H9 (cell line): ENCODE measurements at regions not wholly inside any gene's neighbourhood (a gene's known extent, or its start where the extent isn't known, plus 50 kb on each side); places are given as distances from the start of the nearest gene placed in this dataset.

ENCODE experiments used
- DNase-seq: peaks from one replicate; pipeline ENCODE4 v3.0.0-alpha.2; 2017
- H2AFZ ChIP-seq: one replicate; pipeline ENCODE4 v1.6.1; 2013; ENCODE audit warnings: mild to moderate bottlenecking, low read length, control low read depth, moderate library complexity
- H2AK5ac ChIP-seq: 2 replicates; pipeline ENCODE4 v1.6.1; 2013; ENCODE audit warnings: low read length, control low read depth, mixed read lengths; ENCODE audit not compliant: insufficient read length
- H2BK120ac ChIP-seq: one replicate; pipeline ENCODE4 v1.6.1; 2013; ENCODE audit warnings: low read depth, mild to moderate bottlenecking, low read length, control low read depth, inconsistent platforms; ENCODE audit not compliant: poor library complexity, severe bottlenecking
- H2BK12ac ChIP-seq: 2 replicates; pipeline ENCODE4 v1.6.1; 2013; ENCODE audit warnings: low read length, control low read depth, mixed read lengths, low read depth; ENCODE audit not compliant: insufficient read length
- H2BK15ac ChIP-seq: 2 replicates; pipeline ENCODE4 v1.6.1; 2013; ENCODE audit warnings: low read depth, low read length, control low read depth
- H2BK20ac ChIP-seq: one replicate; pipeline ENCODE4 v1.6.1; 2013; ENCODE audit warnings: low read depth, mild to moderate bottlenecking, low read length, control low read depth, inconsistent platforms; ENCODE audit not compliant: poor library complexity, severe bottlenecking
- H2BK5ac ChIP-seq: 2 replicates; pipeline ENCODE4 v1.6.1; 2013; ENCODE audit warnings: low read length, control low read depth, mixed read lengths; ENCODE audit not compliant: insufficient read length
- H3K14ac ChIP-seq: 2 replicates; pipeline ENCODE4 v1.6.1; 2013; ENCODE audit warnings: low read length, control low read depth; ENCODE audit not compliant: insufficient read depth
- H3K18ac ChIP-seq: 2 replicates; pipeline ENCODE4 v1.6.1; 2013; ENCODE audit warnings: low read depth, mild to moderate bottlenecking, mixed read lengths, low read length, control low read depth; ENCODE audit not compliant: insufficient read length
- H3K23ac ChIP-seq: 2 replicates; pipeline ENCODE4 v1.6.1; 2013; ENCODE audit warnings: low read length, control low read depth, mixed read lengths, low read depth; ENCODE audit not compliant: insufficient read length
- H3K23me2 ChIP-seq: 2 replicates; pipeline ENCODE4 v1.6.1; 2013; ENCODE audit warnings: low read depth, mild to moderate bottlenecking, mixed read lengths, low read length, control low read depth; ENCODE audit not compliant: insufficient read length, poor library complexity, severe bottlenecking
- H3K27ac ChIP-seq: 2 replicates; pipeline ENCODE4 v1.5.1; 2013; ENCODE audit warnings: low read length, control low read depth, mixed read lengths, low read depth; ENCODE audit not compliant: insufficient read length
- H3K27me3 ChIP-seq: 2 replicates; pipeline ENCODE4 v1.6.1; 2013; ENCODE audit warnings: low read length, control low read depth, inconsistent platforms; ENCODE audit not compliant: insufficient read depth
- H3K4ac ChIP-seq: 2 replicates; pipeline ENCODE4 v1.6.1; 2013; ENCODE audit warnings: low read depth, mild to moderate bottlenecking, control low read depth, inconsistent platforms, low read length, moderate library complexity
- H3K4me1 ChIP-seq: 2 replicates; pipeline ENCODE4 v1.6.1; 2013; ENCODE audit warnings: low read length, control low read depth, inconsistent platforms; ENCODE audit not compliant: insufficient read depth
- H3K4me2 ChIP-seq: 2 replicates; pipeline ENCODE4 v1.6.1; 2013; ENCODE audit warnings: low read length, control low read depth, mixed read lengths; ENCODE audit not compliant: insufficient read length, insufficient read depth
- H3K56ac ChIP-seq: 2 replicates; pipeline ENCODE4 v1.6.1; 2013; ENCODE audit warnings: low read depth, mild to moderate bottlenecking, mixed read lengths, low read length, control low read depth; ENCODE audit not compliant: insufficient read length
- H3K79me1 ChIP-seq: 2 replicates; pipeline ENCODE4 v1.6.1; 2013; ENCODE audit warnings: low read depth, mild to moderate bottlenecking, moderate library complexity, low read length, control low read depth, inconsistent platforms; ENCODE audit not compliant: insufficient read depth, poor library complexity, severe bottlenecking
- H3K79me2 ChIP-seq: 2 replicates; pipeline ENCODE4 v1.6.1; 2013; ENCODE audit warnings: low read length, control low read depth, inconsistent platforms; ENCODE audit not compliant: insufficient read depth
- H3K9ac ChIP-seq: 2 replicates; pipeline ENCODE4 v1.6.1; 2013; ENCODE audit warnings: low read length, control low read depth, mixed read lengths; ENCODE audit not compliant: insufficient read length; ENCODE audit errors: extremely low read depth
- H3K9me3 ChIP-seq: one replicate; pipeline ENCODE4 v1.6.1; 2013; ENCODE audit warnings: low read depth, low read length, inconsistent platforms; ENCODE audit not compliant: control insufficient read depth
- H3T11ph ChIP-seq: one replicate; pipeline ENCODE4 v1.6.1; 2013; ENCODE audit warnings: mild to moderate bottlenecking, low read length, control low read depth, inconsistent platforms
- H4K20me1 ChIP-seq: one replicate; pipeline ENCODE4 v1.6.1; 2013; ENCODE audit not compliant: control insufficient read depth, insufficient read length, insufficient read depth
- H4K5ac ChIP-seq: 2 replicates; pipeline ENCODE4 v1.6.1; 2013; ENCODE audit warnings: low read depth, mild to moderate bottlenecking, mixed read lengths, low read length, control low read depth; ENCODE audit not compliant: insufficient read length
- H4K8ac ChIP-seq: replicated peaks from 2 replicates; pipeline ENCODE4 v1.6.1; 2013; ENCODE audit warnings: low read length, control low read depth, mixed read lengths, low read depth; ENCODE audit not compliant: insufficient read length
- H4K91ac ChIP-seq: 2 replicates; pipeline ENCODE4 v1.6.1; 2013; ENCODE audit warnings: low read depth, mild to moderate bottlenecking, moderate library complexity, mixed read lengths, low read length, control low read depth; ENCODE audit not compliant: insufficient read length
- H3K27ac Mint-ChIP-seq, 3 experiments: 2 replicates in 2 of 3; 3 replicates in 1 of 3; pipeline ENCODE4 v1.8.0; 2020 to 2021; ENCODE audit warnings: mixed read lengths in 3 of 3, mild to moderate bottlenecking in 1 of 3, moderate library complexity in 1 of 3
- H3K27me3 Mint-ChIP-seq: 2 replicates; pipeline ENCODE4 v1.8.0; 2021; ENCODE audit warnings: low read depth, mild to moderate bottlenecking, moderate library complexity, mixed read lengths
- H3K36me3 Mint-ChIP-seq, 3 experiments: 2 replicates in 2 of 3; 3 replicates in 1 of 3; pipeline ENCODE4 v1.8.0; 2020 to 2021; ENCODE audit warnings: low read depth in 3 of 3, mixed read lengths in 3 of 3; ENCODE audit not compliant: insufficient read depth in 1 of 3
- H3K4me1 Mint-ChIP-seq, 2 experiments: 2 replicates each; pipeline ENCODE4 v1.8.0; 2020; ENCODE audit warnings: mixed read lengths in 2 of 2
- H3K4me3 Mint-ChIP-seq, 2 experiments: 2 replicates in 1 of 2; 3 replicates in 1 of 2; pipeline ENCODE4 v1.8.0; 2020 to 2021; ENCODE audit warnings: mild to moderate bottlenecking in 2 of 2, mixed read lengths in 2 of 2, moderate library complexity in 1 of 2
- H3K9me3 Mint-ChIP-seq, 2 experiments: 2 replicates in 1 of 2; 3 replicates in 1 of 2; pipeline ENCODE4 v1.8.0; 2020; ENCODE audit warnings: mild to moderate bottlenecking in 2 of 2, mixed read lengths in 2 of 2, moderate library complexity in 1 of 2
- CTCF ChIP-seq: fragments of 200-600 bp; sonication (generic); conservative IDR thresholded peaks from 3 replicates; pipeline ENCODE4 v1.8.0; 2021; ENCODE audit warnings: antibody characterized with exemption, mild to moderate bottlenecking
- WGBS: extraction: QIAGEN DNeasy Blood & Tissue Kit; methylation state at CpG from one replicate; pipeline ENCODE4 v1.1.7; 2013; ENCODE audit warnings: missing lambda C conversion rate, low lambda C conversion rate, mixed read lengths; ENCODE audit not compliant: insufficient read length; ENCODE audit errors: extremely low coverage; 5-methylcytosine and 5-hydroxymethylcytosine counted together

GRCh38 chr14:85413836-85414526 is 116.0 kb upstream of the FLRT2 start:
- no peak for DNase-seq
- Mint-ChIP-seq H3K36me3 (no peaks in the 10 kb centered on the region), H3K4me3 (no peak overlapping the region), H3K4me1 (0 out of 4 replicates have a peak, but pooled peaks cover 0 to 2% of the 10 kb centered on the region in 2 experiments), H3K27me3 (no peaks in the 10 kb centered on the region), H3K9me3 (no peaks in the 10 kb centered on the region), H3K27ac (no peak overlapping the region)
- Histone ChIP-seq H2AFZ (no peak overlapping the region), H3K23me2 (no peaks in the 10 kb centered on the region), H2BK120ac (no peak overlapping the region), H3K9ac (no peak overlapping the region), H3K27ac (no peak overlapping the region), H2BK15ac (no peak overlapping the region), H3K4me2 (no peak overlapping the region), H3K79me2 (no peaks in the 10 kb centered on the region), H3K56ac (no peak overlapping the region), H3K23ac (no peak overlapping the region), H3K14ac (no peak overlapping the region), H2BK5ac (no peak overlapping the region), H4K20me1 (no peaks in the 10 kb centered on the region), H3K79me1 (no peaks in the 10 kb centered on the region), H3T11ph (no peak overlapping the region), H4K91ac (no peak overlapping the region), H3K4ac (no peak overlapping the region), H4K5ac (no peak overlapping the region), H2AK5ac (no peak overlapping the region), H4K8ac (no peak overlapping the region), H2BK12ac (no peak overlapping the region), H3K27me3 (no peaks in the 10 kb centered on the region), H2BK20ac (no peak overlapping the region), H3K4me1 (no peaks in the 10 kb centered on the region), H3K9me3 (no peaks in the 10 kb centered on the region), H3K18ac (no peak overlapping the region)
- WGBS: no CpG with 5 or more reads among the region's 5 CpGs
- TF ChIP-seq CTCF: no peak
